GM18517 (cell line): ENCODE measurements at regions not wholly inside any gene's neighbourhood (a gene's known extent, or its start where the extent isn't known, plus 50 kb on each side); places are given as distances from the start of the nearest gene placed in this dataset.
"Not testable (repeated sequence)": the region's sequence is repeated elsewhere in the genome, so short reads cannot be mapped to it uniquely, and the experiment has no call there.

Experiments used
- ATAC-seq: cut with Tn5 transposase; IDR thresholded peaks from one replicate; pipeline ENCODE4 v1.9.1; 2021; ENCODE audit warnings: mild to moderate bottlenecking, moderate library complexity; ENCODE audit not compliant: unreplicated experiment

- ATAC-seq = no peak
These were observed 633.7 kb downstream of the MECOM start for GRCh38 chr3:169029674-169030285.

- ATAC-seq = no peak
These were observed 634.8 kb downstream of the MECOM start for GRCh38 chr3:169028716-169029115.

- no peak for ATAC-seq
These were observed 636.8 kb downstream of the MECOM start for GRCh38 chr3:169026543-169027182.

- no peak for ATAC-seq
These were observed 641.1 kb downstream of the MECOM start for GRCh38 chr3:169022457-169022856.

- no peak for ATAC-seq
These were observed 643.1 kb downstream of the MECOM start for GRCh38 chr3:169020371-169020770.

- ATAC-seq = no peak
These were observed 654.1 kb downstream of the MECOM start for GRCh38 chr3:169009453-169009852.

GRCh38 chr3:169008776-169009358 lies 654.6 kb downstream of the MECOM start:
- ATAC-seq = no peak

- ATAC-seq = no peak
These were observed 656.4 kb downstream of the MECOM start for GRCh38 chr3:169007145-169007544.

GRCh38 chr3:169006398-169006797 lies 657.1 kb downstream of the MECOM start:
- not testable (repeated sequence) for ATAC-seq

- ATAC-seq = no peak
These were observed 660.8 kb downstream of the MECOM start for GRCh38 chr3:169002689-169003088.

GRCh38 chr3:168998792-168999191 lies 664.7 kb downstream of the MECOM start:
- no peak for ATAC-seq

- ATAC-seq = no peak
These were observed 666.0 kb downstream of the MECOM start for GRCh38 chr3:168997488-168997887.

GRCh38 chr3:168996622-168997021 lies 666.9 kb downstream of the MECOM start:
- ATAC-seq = no peak

GRCh38 chr3:168995129-168995528 lies 668.4 kb downstream of the MECOM start:
- ATAC-seq = no peak

GRCh38 chr3:168991803-168992202 lies 671.7 kb downstream of the MECOM start:
- no peak for ATAC-seq

- ATAC-seq = no peak
These were observed 672.9 kb downstream of the MECOM start for GRCh38 chr3:168990621-168991020.

- no peak for ATAC-seq
These were observed 673.4 kb downstream of the MECOM start for GRCh38 chr3:168990134-168990533.

GRCh38 chr3:168989396-168989795 lies 674.1 kb downstream of the MECOM start:
- no peak for ATAC-seq

- no peak for ATAC-seq
These were observed 674.7 kb downstream of the MECOM start for GRCh38 chr3:168988853-168989252.

- ATAC-seq = no peak
These were observed 678.6 kb downstream of the MECOM start for GRCh38 chr3:168984872-168985271.

- ATAC-seq = no peak
These were observed 680.5 kb downstream of the MECOM start for GRCh38 chr3:168983046-168983445.

GRCh38 chr3:168981396-168981795 lies 682.1 kb downstream of the MECOM start:
- no peak for ATAC-seq
